Osteocyte (in vitro differentiated cells): ENCODE measurements at regions not wholly inside any gene's neighbourhood (a gene's known extent, or its start where the extent isn't known, plus 50 kb on each side); places are given as distances from the start of the nearest gene placed in this dataset.

Experiments
- DNase-seq: peaks from one replicate; pipeline ENCODE4 v3.0.0; 2021; ENCODE audit warnings: mixed read lengths; ENCODE audit not compliant: unreplicated experiment; ENCODE audit errors: extremely low spot score
- H3K27ac Mint-ChIP-seq: one replicate; pipeline ENCODE4 v1.8.0; 2021; ENCODE audit warnings: mild to moderate bottlenecking, mixed read lengths; ENCODE audit not compliant: unreplicated experiment
- H3K27me3 Mint-ChIP-seq: one replicate; pipeline ENCODE4 v1.8.0; 2021; ENCODE audit warnings: mixed read lengths; ENCODE audit not compliant: unreplicated experiment
- H3K36me3 Mint-ChIP-seq: one replicate; pipeline ENCODE4 v1.8.0; 2021; ENCODE audit warnings: mixed read lengths; ENCODE audit not compliant: unreplicated experiment
- H3K4me1 Mint-ChIP-seq: one replicate; pipeline ENCODE4 v1.8.0; 2021; ENCODE audit warnings: mixed read lengths; ENCODE audit not compliant: unreplicated experiment
- H3K4me3 Mint-ChIP-seq: one replicate; pipeline ENCODE4 v1.8.0; 2021; ENCODE audit warnings: mild to moderate bottlenecking, moderate library complexity, mixed read lengths; ENCODE audit not compliant: unreplicated experiment
- H3K9me3 Mint-ChIP-seq: one replicate; pipeline ENCODE4 v1.8.0; 2021; ENCODE audit warnings: mixed read lengths; ENCODE audit not compliant: unreplicated experiment
- TF ChIP-seq, protein P1 (sequence below): fragments of 200-600 bp; sonication (generic); IDR thresholded peaks from 2 replicates; pipeline ENCODE4 v1.5.0; 2021; ENCODE audit warnings: antibody characterized with exemption, mild to moderate bottlenecking, moderate library complexity

- Mint-ChIP-seq H3K4me3 (no peak overlapping the region), H3K9me3 (no peaks in the 10 kb centered on the region), H3K27ac (no peak overlapping the region), H3K36me3 (no peaks in the 10 kb centered on the region), H3K27me3 (peaks cover 12% of the 10 kb centered on the region), H3K4me1 (no peaks in the 10 kb centered on the region)
- DNase-seq, result no peak
- TF ChIP-seq, protein P1, sequence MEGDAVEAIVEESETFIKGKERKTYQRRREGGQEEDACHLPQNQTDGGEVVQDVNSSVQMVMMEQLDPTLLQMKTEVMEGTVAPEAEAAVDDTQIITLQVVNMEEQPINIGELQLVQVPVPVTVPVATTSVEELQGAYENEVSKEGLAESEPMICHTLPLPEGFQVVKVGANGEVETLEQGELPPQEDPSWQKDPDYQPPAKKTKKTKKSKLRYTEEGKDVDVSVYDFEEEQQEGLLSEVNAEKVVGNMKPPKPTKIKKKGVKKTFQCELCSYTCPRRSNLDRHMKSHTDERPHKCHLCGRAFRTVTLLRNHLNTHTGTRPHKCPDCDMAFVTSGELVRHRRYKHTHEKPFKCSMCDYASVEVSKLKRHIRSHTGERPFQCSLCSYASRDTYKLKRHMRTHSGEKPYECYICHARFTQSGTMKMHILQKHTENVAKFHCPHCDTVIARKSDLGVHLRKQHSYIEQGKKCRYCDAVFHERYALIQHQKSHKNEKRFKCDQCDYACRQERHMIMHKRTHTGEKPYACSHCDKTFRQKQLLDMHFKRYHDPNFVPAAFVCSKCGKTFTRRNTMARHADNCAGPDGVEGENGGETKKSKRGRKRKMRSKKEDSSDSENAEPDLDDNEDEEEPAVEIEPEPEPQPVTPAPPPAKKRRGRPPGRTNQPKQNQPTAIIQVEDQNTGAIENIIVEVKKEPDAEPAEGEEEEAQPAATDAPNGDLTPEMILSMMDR, result no peak
Measured at GRCh38 chr7:155963771-155964195, 151.5 kb upstream of the SHH start.

- Mint-ChIP-seq H3K4me3 (no peak overlapping the region), H3K27ac (no peak overlapping the region), H3K36me3 (no peaks in the 10 kb centered on the region), H3K9me3 (no peaks in the 10 kb centered on the region), H3K27me3 (peaks cover 12% of the 10 kb centered on the region), H3K4me1 (no peaks in the 10 kb centered on the region)
- no peak for DNase-seq
- TF ChIP-seq, protein P1, result no peak
Measured at GRCh38 chr7:155963356-155963755, 151.1 kb upstream of the SHH start.

DNA sequence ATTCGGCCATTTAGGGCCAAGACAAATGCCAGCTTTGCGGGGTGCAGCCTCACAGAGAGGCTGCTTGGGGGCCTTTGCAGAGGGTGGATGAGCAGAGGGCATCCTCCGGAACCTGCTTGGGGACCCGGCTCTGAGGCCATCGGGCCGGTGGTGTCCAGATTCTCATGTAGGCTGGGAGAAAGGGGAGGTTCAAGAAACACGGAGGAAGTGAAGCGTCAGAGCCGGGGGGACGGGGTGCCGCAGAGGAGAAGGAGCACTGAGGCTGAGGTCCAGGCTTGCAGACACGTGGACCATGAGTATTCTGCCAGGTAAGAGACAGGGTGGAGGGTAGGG, 150.7 kb upstream of the SHH start:
- TF ChIP-seq, protein P1, result no peak
- Mint-ChIP-seq H3K27me3 (peaks cover 8% of the 10 kb centered on the region), H3K4me1 (no peaks in the 10 kb centered on the region), H3K36me3 (no peaks in the 10 kb centered on the region), H3K4me3 (no peak overlapping the region), H3K27ac (no peak overlapping the region), H3K9me3 (no peaks in the 10 kb centered on the region)
- DNase-seq, result no peak

DNA sequence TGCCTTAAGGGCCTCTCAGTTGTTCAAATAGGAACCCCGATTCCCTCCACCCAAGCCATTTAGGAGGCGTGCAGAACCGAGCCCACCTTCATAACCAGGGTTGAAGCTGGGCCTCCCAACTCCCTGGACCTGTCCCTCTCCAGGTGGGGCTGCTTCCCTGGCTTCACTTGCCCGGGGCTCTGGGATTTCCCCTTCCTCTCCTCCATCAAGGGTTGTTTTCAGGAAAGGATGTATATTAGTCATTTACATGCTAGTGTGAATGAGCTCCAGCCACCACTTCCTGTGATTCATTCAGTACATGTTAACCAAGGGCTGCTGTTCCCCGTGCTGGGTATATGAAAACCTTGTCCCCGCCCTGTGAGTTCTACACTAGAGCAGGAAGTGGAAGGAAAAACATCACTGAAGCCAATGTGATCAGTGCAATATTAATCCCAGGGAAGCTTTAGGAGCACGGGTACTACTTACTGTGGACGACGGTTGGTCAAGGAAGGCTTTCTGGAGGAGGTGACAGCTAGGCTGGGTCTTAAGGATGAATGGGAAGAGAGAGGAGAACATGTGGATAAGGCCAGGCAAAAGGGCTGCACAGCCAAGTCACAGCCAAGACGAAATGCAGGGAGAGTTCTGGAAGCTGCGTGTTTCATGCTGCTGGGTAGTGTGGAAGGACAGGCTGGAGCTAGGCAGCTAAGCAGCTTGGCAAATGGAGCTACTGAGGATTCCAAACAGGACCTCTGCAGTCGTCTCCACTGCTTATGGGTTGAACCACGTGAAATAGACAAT, 150.1 kb upstream of the SHH start:
- Mint-ChIP-seq H3K36me3 (no peaks in the 10 kb centered on the region), H3K4me1 (no peaks in the 10 kb centered on the region), H3K27me3 (peaks cover 5% of the 10 kb centered on the region), H3K9me3 (no peaks in the 10 kb centered on the region), H3K27ac (no peak overlapping the region), H3K4me3 (no peak overlapping the region)
- TF ChIP-seq, protein P1, result no peak
- DNase-seq, result no peak

- TF ChIP-seq, protein P1, result no peak
- Mint-ChIP-seq H3K27me3 (peaks cover 5% of the 10 kb centered on the region), H3K36me3 (no peaks in the 10 kb centered on the region), H3K27ac (no peak overlapping the region), H3K9me3 (no peaks in the 10 kb centered on the region), H3K4me3 (no peak overlapping the region), H3K4me1 (no peaks in the 10 kb centered on the region)
- DNase-seq, result no peak
Measured at GRCh38 chr7:155961241-155962190, 149.3 kb upstream of the SHH start.
